ENCODE measurements at regions not wholly inside any gene's neighbourhood (a gene's known extent, or its start where the extent isn't known, plus 50 kb on each side); places are given as distances from the start of the nearest gene placed in this dataset.
"Not testable (repeated sequence)": the region's sequence is repeated elsewhere in the genome, so short reads cannot be mapped to it uniquely, and the experiment has no call there.

DNA sequence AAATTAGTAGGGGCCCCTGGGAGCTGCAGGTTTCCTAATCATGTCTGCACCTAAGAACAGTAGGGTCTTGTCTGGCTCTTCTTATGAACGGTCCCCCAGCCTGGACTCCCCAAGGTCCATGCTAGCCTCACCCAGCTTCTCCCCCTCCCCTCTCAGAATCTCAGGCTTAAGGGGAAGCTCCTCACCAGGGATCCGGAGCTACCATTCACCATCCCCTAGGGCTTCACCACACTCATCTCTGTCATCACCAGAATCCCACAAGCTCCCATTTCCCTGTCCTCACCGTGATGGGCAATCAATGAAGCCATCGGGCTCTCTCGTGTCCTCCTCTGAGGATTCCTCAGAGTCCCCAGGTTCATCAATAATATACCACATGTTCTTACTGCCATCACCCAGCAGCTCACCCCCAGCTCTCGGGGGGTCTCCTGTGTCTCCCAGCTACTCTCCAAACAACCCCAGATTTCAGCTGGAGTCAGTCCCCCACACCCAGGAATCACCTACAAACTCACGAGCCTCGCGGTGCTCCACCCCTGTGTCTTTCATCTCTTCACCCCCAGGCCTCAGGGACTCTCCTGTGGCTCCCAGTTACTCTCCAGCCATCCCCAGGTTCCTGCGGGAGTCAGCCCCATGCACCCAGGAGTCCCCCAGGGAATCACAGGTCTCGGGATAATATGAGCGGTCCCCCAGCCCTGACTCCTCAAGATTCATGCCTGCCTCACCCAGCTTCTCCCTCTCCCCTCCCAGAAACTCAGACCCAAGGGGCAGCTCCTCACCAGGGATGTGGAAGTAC, 335.6 kb downstream of the CWH43 start:
- ATAC-seq, H3K4me3 Mint-ChIP-seq, CTCF ChIA-PET: not testable (repeated sequence)

DNA sequence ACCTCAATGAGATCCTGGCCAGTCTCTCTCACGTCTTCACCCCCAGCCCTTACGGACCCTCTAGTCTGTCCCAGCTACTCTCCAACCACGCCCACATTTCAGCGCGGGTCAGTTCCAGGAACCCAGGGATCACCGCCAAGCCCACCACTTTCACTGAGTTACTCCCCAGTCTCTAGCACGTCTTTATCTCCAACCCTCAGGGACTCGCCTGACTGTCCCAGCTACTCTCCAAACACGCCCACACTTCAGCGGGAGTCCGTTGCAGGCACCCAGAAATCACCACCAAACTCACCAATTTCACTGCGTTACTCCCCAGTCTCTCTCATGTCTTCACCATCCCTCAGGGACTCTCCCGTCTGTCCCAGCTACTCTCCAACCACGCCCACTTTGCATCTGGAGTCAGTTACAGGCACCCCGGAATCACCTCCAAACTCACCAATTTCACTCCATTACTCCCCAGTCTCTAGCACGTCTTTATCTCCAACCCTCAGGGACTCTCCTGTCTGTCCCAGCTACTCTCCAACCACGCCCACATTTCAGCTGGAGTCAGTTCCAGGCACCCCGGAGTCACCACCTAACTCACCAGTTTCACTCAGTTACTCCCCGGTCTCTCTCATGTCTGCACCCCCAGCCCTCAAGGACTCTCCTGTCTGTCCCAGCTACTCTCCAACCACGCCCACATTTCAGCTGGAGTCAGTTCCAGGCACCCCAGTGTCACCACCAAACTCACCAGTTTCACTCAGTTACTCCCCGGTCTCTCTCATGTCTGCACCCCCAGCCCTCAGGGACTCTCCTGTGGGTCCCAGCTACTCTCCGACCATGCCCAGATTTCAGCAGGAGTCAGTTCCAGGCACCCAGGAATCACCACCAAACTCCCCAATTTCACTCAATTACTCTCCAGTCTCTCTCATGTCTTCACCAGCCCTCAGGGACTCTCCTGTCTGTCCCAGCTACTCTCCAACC, 336.8 kb downstream of the CWH43 start:
- H3K36me3 Mint-ChIP-seq (ENCODE audit: low read depth); H3K27ac Mint-ChIP-seq; CTCF ChIA-PET; DNase-seq; H3K4me3 Mint-ChIP-seq; ATAC-seq; POLR2A ChIA-PET; H3K27me3 Mint-ChIP-seq (ENCODE audit: low read depth); H3K4me1 Mint-ChIP-seq (ENCODE audit: low read depth): not testable (repeated sequence)
- peaks cover 12% of the 10 kb centered on the region for H3K9me3 Mint-ChIP-seq (ENCODE audit: insufficient read depth)

More for the DNA sequence above, 335.6 kb downstream of the CWH43 start:
- H3K4me1 Mint-ChIP-seq (ENCODE audit: low read depth); POLR2A ChIA-PET; DNase-seq; H3K27me3 Mint-ChIP-seq (ENCODE audit: low read depth); H3K27ac Mint-ChIP-seq; H3K36me3 Mint-ChIP-seq (ENCODE audit: low read depth): not testable (repeated sequence)
- peaks cover 12% of the 10 kb centered on the region for H3K9me3 Mint-ChIP-seq (ENCODE audit: insufficient read depth)

DNA sequence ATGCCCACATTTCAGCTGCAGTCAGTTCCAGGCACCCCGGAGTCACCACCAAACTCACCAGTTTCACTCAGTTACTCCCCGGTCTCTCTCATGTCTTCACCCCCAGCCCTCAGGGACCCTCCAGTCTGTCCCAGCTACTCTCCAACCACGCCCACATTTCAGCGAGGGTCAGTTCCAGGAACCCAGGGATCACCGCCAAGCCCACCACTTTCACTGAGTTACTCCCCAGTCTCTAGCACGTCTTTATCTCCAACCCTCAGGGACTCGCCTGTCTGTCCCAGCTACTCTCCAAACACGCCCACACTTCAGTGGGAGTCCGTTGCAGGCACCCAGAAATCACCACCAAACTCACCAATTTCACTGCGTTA, 337.5 kb downstream of the CWH43 start:
- POLR2A ChIA-PET; ATAC-seq; H3K4me3 Mint-ChIP-seq; CTCF ChIA-PET; H3K27ac Mint-ChIP-seq; H3K27me3 Mint-ChIP-seq (ENCODE audit: low read depth); DNase-seq; H3K36me3 Mint-ChIP-seq (ENCODE audit: low read depth); H3K4me1 Mint-ChIP-seq (ENCODE audit: low read depth): not testable (repeated sequence)
- H3K9me3 Mint-ChIP-seq (ENCODE audit: insufficient read depth) = peaks cover 12% of the 10 kb centered on the region

Measured in activated CD8-positive, alpha-beta T cell treated with anti-CD3 and anti-CD28 coated beads, Interleukin-2, amount 10 ng/mL, durations not matched to agents 7 days and 5 days (primary cell).